HG03025 (cell line): ENCODE measurements at regions not wholly inside any gene's neighbourhood (a gene's known extent, or its start where the extent isn't known, plus 50 kb on each side); places are given as distances from the start of the nearest gene placed in this dataset.

Source experiments
- ATAC-seq: cut with Tn5 transposase; IDR thresholded peaks from one replicate; pipeline ENCODE4 v1.9.1; 2021; ENCODE audit warnings: mild to moderate bottlenecking, moderate library complexity; ENCODE audit not compliant: unreplicated experiment, low FRiP score

- ATAC-seq, result no peak
These were observed 260.0 kb upstream of the MAP3K7 start for GRCh38 chr6:90846824-90847223.

- no peak for ATAC-seq
These were observed 248.8 kb upstream of the MAP3K7 start for GRCh38 chr6:90835596-90836212.

GRCh38 chr6:90829311-90829710 lies 242.4 kb upstream of the MAP3K7 start:
- no peak for ATAC-seq

GRCh38 chr6:90820436-90820835 lies 233.6 kb upstream of the MAP3K7 start:
- ATAC-seq, result no peak

- ATAC-seq, result no peak
These were observed 232.6 kb upstream of the MAP3K7 start for GRCh38 chr6:90819483-90819882.

GRCh38 chr6:90818163-90818562 lies 231.3 kb upstream of the MAP3K7 start:
- ATAC-seq, result no peak

- no peak for ATAC-seq
These were observed 229.9 kb upstream of the MAP3K7 start for GRCh38 chr6:90816764-90817163.

GRCh38 chr6:90811596-90812226 lies 224.8 kb upstream of the MAP3K7 start:
- ATAC-seq, result no peak

- ATAC-seq, result no peak
These were observed 222.2 kb upstream of the MAP3K7 start for GRCh38 chr6:90809035-90809434.

GRCh38 chr6:90807791-90808701 lies 221.2 kb upstream of the MAP3K7 start:
- no peak for ATAC-seq

GRCh38 chr6:90805619-90806155 lies 218.8 kb upstream of the MAP3K7 start:
- ATAC-seq, result no peak

- ATAC-seq, result no peak
These were observed 217.1 kb upstream of the MAP3K7 start for GRCh38 chr6:90803956-90804355.

- no peak for ATAC-seq
These were observed 208.2 kb upstream of the MAP3K7 start for GRCh38 chr6:90795078-90795477.

- no peak for ATAC-seq
These were observed 206.9 kb upstream of the MAP3K7 start for GRCh38 chr6:90793771-90794170.

GRCh38 chr6:90790696-90791095 lies 203.8 kb upstream of the MAP3K7 start:
- ATAC-seq, result no peak

- no peak for ATAC-seq
These were observed 203.2 kb upstream of the MAP3K7 start for GRCh38 chr6:90790058-90790457.

- ATAC-seq, result no peak
These were observed 201.9 kb upstream of the MAP3K7 start for GRCh38 chr6:90788781-90789180.

GRCh38 chr6:90787446-90787845 lies 200.6 kb upstream of the MAP3K7 start:
- no peak for ATAC-seq

- no peak for ATAC-seq
These were observed 193.9 kb upstream of the MAP3K7 start for GRCh38 chr6:90780778-90781177.

- ATAC-seq, result no peak
These were observed 193.3 kb upstream of the MAP3K7 start for GRCh38 chr6:90780141-90780540.
